ENCODE measurements at regions not wholly inside any gene's neighbourhood (a gene's known extent, or its start where the extent isn't known, plus 50 kb on each side); places are given as distances from the start of the nearest gene placed in this dataset.

DNA sequence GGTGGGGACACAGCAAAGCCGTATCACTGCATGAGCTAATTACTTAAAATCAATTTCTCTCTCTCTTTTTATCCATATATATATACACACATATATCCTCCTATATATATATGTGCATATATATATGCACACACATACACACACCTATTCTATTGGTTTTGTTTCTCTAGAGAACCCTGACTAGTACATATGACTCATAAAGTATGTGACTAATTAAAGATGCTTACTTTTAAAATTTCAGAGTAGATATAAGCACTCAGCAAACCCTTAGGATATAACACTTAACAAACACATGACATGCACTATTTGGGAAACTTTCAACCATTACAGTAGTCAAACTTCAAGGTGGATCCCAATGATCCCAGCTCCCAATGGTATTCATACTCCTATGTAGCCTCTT lies 732.6 kb downstream of the ROBO2 start:
- TF ChIP-seq, protein P1, sequence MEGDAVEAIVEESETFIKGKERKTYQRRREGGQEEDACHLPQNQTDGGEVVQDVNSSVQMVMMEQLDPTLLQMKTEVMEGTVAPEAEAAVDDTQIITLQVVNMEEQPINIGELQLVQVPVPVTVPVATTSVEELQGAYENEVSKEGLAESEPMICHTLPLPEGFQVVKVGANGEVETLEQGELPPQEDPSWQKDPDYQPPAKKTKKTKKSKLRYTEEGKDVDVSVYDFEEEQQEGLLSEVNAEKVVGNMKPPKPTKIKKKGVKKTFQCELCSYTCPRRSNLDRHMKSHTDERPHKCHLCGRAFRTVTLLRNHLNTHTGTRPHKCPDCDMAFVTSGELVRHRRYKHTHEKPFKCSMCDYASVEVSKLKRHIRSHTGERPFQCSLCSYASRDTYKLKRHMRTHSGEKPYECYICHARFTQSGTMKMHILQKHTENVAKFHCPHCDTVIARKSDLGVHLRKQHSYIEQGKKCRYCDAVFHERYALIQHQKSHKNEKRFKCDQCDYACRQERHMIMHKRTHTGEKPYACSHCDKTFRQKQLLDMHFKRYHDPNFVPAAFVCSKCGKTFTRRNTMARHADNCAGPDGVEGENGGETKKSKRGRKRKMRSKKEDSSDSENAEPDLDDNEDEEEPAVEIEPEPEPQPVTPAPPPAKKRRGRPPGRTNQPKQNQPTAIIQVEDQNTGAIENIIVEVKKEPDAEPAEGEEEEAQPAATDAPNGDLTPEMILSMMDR (IDR thresholded peaks at IDR 0.05; ENCODE audit: insufficient read depth, low read length, poor library complexity, severe bottlenecking): no peak
- TF ChIP-seq EZH2phosphoT487 (conservative IDR thresholded peaks at IDR 0.05; ENCODE audit: low read length): no peak
